Neural cell (in vitro differentiated cells): ENCODE measurements at regions not wholly inside any gene's neighbourhood (a gene's known extent, or its start where the extent isn't known, plus 50 kb on each side); places are given as distances from the start of the nearest gene placed in this dataset.

Experiments
- H2AFZ ChIP-seq: fragments of 200-600, 300-800 bp; sonication (generic), shearing (Covaris generic); 2 replicates; pipeline ENCODE4 v1.6.0; 2014; ENCODE audit warnings: low read depth, mild to moderate bottlenecking, antibody characterized with exemption, low read length, moderate library complexity
- H3F3A ChIP-seq: fragments of 200-600 bp; shearing (Covaris generic); 2 replicates; pipeline ENCODE4 v1.6.1; 2016; ENCODE audit warnings: mild to moderate bottlenecking, moderate library complexity, mixed read lengths, antibody characterized with exemption, low read length; ENCODE audit not compliant: insufficient read depth, poor library complexity, severe bottlenecking
- H3K27ac ChIP-seq: fragments of 200-600, 300-800 bp; sonication (generic), shearing (Covaris generic); 2 replicates; pipeline ENCODE4 v1.5.1; 2014; ENCODE audit warnings: mild to moderate bottlenecking, low read length, moderate library complexity
- H3K27me3 ChIP-seq: fragments of 300-800, 200-600 bp; sonication (generic), shearing (Covaris generic); 2 replicates; pipeline ENCODE4 v1.6.0; 2014; ENCODE audit warnings: mild to moderate bottlenecking, low read depth, low read length, moderate library complexity; ENCODE audit not compliant: insufficient read depth
- H3K36me3 ChIP-seq: fragments of 300-800, 200-600 bp; sonication (generic), shearing (Covaris generic); 2 replicates; pipeline ENCODE4 v1.5.1; 2014; ENCODE audit warnings: mild to moderate bottlenecking, antibody characterized with exemption, low read length, moderate library complexity; ENCODE audit not compliant: insufficient read depth
- H3K4me2 ChIP-seq: fragments of 300-800, 200-600 bp; sonication (generic), shearing (Covaris generic); 2 replicates; pipeline ENCODE4 v1.6.0; 2014; ENCODE audit warnings: mild to moderate bottlenecking, low read length
- H3K4me3 ChIP-seq: fragments of 300-800, 200-600 bp; sonication (generic), shearing (Covaris generic); 2 replicates; pipeline ENCODE4 v1.5.1; 2014; ENCODE audit warnings: mild to moderate bottlenecking, low read length, moderate library complexity
- H3K79me2 ChIP-seq: fragments of 200-600 bp; shearing (Covaris generic); replicated peaks from 2 replicates; pipeline ENCODE4 v1.6.0; 2014; ENCODE audit warnings: mild to moderate bottlenecking, low read length, moderate library complexity; ENCODE audit not compliant: insufficient read depth
- H3K9ac ChIP-seq: fragments of 300-800, 200-600 bp; sonication (generic), shearing (Covaris generic); 2 replicates; pipeline ENCODE4 v1.6.1; 2016; ENCODE audit warnings: mild to moderate bottlenecking, low read length, mixed read lengths
- H3K9me2 ChIP-seq: fragments of 200-600 bp; shearing (Covaris generic); 2 replicates; pipeline ENCODE4 v1.6.1; 2016; ENCODE audit warnings: mild to moderate bottlenecking, low read length, mixed read lengths; ENCODE audit not compliant: insufficient read depth
- H3K9me3 ChIP-seq: fragments of 200-600, 300-800 bp; sonication (generic), shearing (Covaris generic); 2 replicates; pipeline ENCODE4 v1.6.1; 2016; ENCODE audit warnings: mild to moderate bottlenecking, mixed run types, low read length, moderate library complexity, mixed read lengths
- H4K20me1 ChIP-seq: fragments of 200-600 bp; shearing (Covaris generic); 2 replicates; pipeline ENCODE4 v1.6.1; 2016; ENCODE audit warnings: mild to moderate bottlenecking, mixed run types; ENCODE audit not compliant: insufficient read depth
- EP300 ChIP-seq: fragments of 450-650 bp; conservative IDR thresholded peaks from 2 replicates; pipeline ENCODE4 v1.6.1; 2014; ENCODE audit warnings: antibody characterized with exemption, mild to moderate bottlenecking, moderate library complexity; ENCODE audit not compliant: poor library complexity, severe bottlenecking
- EZH2 ChIP-seq: fragments of 200-600, 300-800 bp; shearing (Covaris generic), sonication (generic); IDR thresholded peaks from 2 replicates; pipeline ENCODE4 v1.6.1; 2014; ENCODE audit warnings: antibody characterized with exemption, low read length, borderline replicate concordance, mild to moderate bottlenecking; ENCODE audit not compliant: insufficient read depth, poor library complexity, severe bottlenecking
- MXI1 ChIP-seq: fragments of 450-650 bp; conservative IDR thresholded peaks from 2 replicates; pipeline ENCODE4 v1.6.1; 2014; ENCODE audit warnings: antibody characterized with exemption, mild to moderate bottlenecking; ENCODE audit not compliant: poor library complexity, severe bottlenecking
- POLR2AphosphoS5 ChIP-seq: IDR thresholded peaks from 2 replicates; pipeline ENCODE4 v1.6.1; 2012
- RAD21 ChIP-seq: fragments of 450-650 bp; conservative IDR thresholded peaks from 2 replicates; pipeline ENCODE4 v1.6.1; 2014; ENCODE audit warnings: antibody characterized with exemption, mild to moderate bottlenecking, moderate library complexity
- REST ChIP-seq: IDR thresholded peaks from 2 replicates; pipeline ENCODE4 v1.6.1; 2012; ENCODE audit warnings: borderline replicate concordance
- SMC3 ChIP-seq: fragments of 450-650 bp; conservative IDR thresholded peaks from 2 replicates; pipeline ENCODE4 v1.6.1; 2014; ENCODE audit warnings: antibody characterized with exemption, mild to moderate bottlenecking, moderate library complexity; ENCODE audit not compliant: poor library complexity
- TAF1 ChIP-seq: IDR thresholded peaks from 2 replicates; pipeline ENCODE4 v1.6.1; 2012; ENCODE audit warnings: low read depth
- TF ChIP-seq, protein P1 (sequence below): fragments of 450-650 bp; IDR thresholded peaks from 2 replicates; pipeline ENCODE4 v1.5.1; 2014; ENCODE audit warnings: antibody characterized with exemption, mild to moderate bottlenecking, moderate library complexity; ENCODE audit not compliant: poor library complexity, severe bottlenecking

DNA sequence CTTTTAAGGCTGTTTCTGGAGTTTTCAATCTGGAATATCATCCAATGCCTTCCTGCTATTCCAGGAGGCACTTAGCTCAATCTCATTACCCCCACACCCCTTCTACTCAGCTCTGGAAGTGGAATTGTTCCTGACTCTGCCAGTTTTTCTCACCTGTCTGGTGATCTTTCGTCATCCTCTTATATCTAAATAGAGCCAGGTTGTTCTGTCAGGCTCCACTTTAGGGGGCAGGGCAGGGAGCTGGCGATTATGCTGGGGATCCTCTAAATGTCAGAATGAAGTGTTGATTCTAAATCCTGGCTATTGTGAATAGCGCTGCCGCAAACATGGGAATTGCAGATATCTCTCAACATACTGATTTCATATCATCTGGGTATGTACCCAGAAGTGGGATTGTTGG lies 63.6 kb upstream of the ETV3 start:
- Histone ChIP-seq H3K4me2 (no peak overlapping the region), H3K27ac (no peak overlapping the region), H3F3A (no peaks in the 10 kb centered on the region), H4K20me1 (no peaks in the 10 kb centered on the region), H2AFZ (no peak overlapping the region), H3K9me2 (no peaks in the 10 kb centered on the region), H3K9me3 (no peaks in the 10 kb centered on the region), H3K4me3 (no peak overlapping the region), H3K27me3 (no peaks in the 10 kb centered on the region), H3K79me2 (no peaks in the 10 kb centered on the region), H3K9ac (no peak overlapping the region), H3K36me3 (no peaks in the 10 kb centered on the region)
- TF ChIP-seq, protein P1, sequence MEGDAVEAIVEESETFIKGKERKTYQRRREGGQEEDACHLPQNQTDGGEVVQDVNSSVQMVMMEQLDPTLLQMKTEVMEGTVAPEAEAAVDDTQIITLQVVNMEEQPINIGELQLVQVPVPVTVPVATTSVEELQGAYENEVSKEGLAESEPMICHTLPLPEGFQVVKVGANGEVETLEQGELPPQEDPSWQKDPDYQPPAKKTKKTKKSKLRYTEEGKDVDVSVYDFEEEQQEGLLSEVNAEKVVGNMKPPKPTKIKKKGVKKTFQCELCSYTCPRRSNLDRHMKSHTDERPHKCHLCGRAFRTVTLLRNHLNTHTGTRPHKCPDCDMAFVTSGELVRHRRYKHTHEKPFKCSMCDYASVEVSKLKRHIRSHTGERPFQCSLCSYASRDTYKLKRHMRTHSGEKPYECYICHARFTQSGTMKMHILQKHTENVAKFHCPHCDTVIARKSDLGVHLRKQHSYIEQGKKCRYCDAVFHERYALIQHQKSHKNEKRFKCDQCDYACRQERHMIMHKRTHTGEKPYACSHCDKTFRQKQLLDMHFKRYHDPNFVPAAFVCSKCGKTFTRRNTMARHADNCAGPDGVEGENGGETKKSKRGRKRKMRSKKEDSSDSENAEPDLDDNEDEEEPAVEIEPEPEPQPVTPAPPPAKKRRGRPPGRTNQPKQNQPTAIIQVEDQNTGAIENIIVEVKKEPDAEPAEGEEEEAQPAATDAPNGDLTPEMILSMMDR: no peak
- TF ChIP-seq REST (no peak), TAF1 (no peak), POLR2AphosphoS5 (no peak), RAD21 (no peak), EZH2 (no peak), SMC3 (no peak), MXI1 (no peak), EP300 (no peak)

DNA sequence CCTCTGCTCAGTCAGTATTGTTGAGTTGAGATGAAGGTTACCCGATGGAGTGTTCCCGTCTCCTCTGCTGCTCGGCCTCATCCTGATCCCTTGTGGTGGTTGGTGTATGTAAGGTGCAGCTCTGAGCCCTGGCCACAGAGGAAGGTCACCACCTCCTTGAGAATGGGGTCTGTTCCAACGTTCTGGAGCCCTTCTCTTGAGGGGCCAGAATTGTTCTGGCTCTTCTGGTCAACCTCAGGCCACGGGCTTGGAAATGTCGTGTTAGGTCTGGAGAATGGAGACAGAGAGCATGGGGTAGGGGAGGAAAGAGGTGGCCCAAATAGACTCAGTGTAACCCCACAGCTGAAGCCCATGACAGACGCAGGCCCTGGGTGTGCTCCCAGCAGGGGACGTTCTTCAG lies 62.3 kb upstream of the ETV3 start:
- H3K4me2 ChIP-seq: no peak overlapping the region
- H3K36me3 ChIP-seq: no peaks in the 10 kb centered on the region
- no peak overlapping the region for H3K9ac ChIP-seq
- no peaks in the 10 kb centered on the region for H3K79me2 ChIP-seq
- H3F3A ChIP-seq: no peaks in the 10 kb centered on the region
- no peak for TF ChIP-seq EP300
- H2AFZ ChIP-seq: no peak overlapping the region
- no peaks in the 10 kb centered on the region for H3K27me3 ChIP-seq
- no peak overlapping the region for H3K27ac ChIP-seq
- H3K4me3 ChIP-seq: no peak overlapping the region
- no peaks in the 10 kb centered on the region for H3K9me3 ChIP-seq
- no peaks in the 10 kb centered on the region for H3K9me2 ChIP-seq
- H4K20me1 ChIP-seq: no peaks in the 10 kb centered on the region

DNA sequence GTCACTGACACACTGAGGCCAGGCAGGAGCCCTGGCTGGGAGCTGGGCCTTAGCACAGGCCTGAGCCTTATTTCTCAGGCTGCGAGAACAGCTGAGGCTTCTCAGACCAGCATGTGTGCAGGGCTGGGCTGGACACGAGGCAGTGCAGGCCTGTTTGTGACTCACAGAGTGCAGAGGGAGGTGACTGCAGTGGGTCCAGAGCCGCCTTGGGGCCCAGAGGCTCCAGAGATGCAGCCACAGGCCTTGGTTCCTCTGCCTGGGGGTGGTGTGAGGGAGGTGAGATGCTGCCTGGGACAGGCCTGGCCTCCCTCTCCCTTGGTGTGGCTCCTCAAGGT lies 61.2 kb upstream of the ETV3 start:
- Histone ChIP-seq H3K4me3 (no peak overlapping the region), H3K4me2 (no peak overlapping the region), H3K27me3 (no peaks in the 10 kb centered on the region), H3K27ac (no peak overlapping the region), H3K9me3 (no peaks in the 10 kb centered on the region), H3K79me2 (no peaks in the 10 kb centered on the region), H3K9me2 (no peaks in the 10 kb centered on the region), H3K36me3 (no peaks in the 10 kb centered on the region), H2AFZ (no peak overlapping the region), H4K20me1 (no peaks in the 10 kb centered on the region), H3F3A (no peaks in the 10 kb centered on the region), H3K9ac (no peak overlapping the region)
- TF ChIP-seq EZH2: no peak
- TF ChIP-seq, protein P1: no peak
- no peak for TF ChIP-seq EP300
- no peak for TF ChIP-seq SMC3
- TF ChIP-seq MXI1: no peak
- no peak for TF ChIP-seq RAD21
- no peak for TF ChIP-seq REST
- no peak for TF ChIP-seq POLR2AphosphoS5
- no peak for TF ChIP-seq TAF1
